Erythroblast (primary cell): ENCODE measurements at regions not wholly inside any gene's neighbourhood (a gene's known extent, or its start where the extent isn't known, plus 50 kb on each side); places are given as distances from the start of the nearest gene placed in this dataset.

Source experiments
- GATA1 ChIP-seq: IDR thresholded peaks from 2 replicates; pipeline ENCODE4 v1.6.1; 2011; ENCODE audit warnings: low read depth, mild to moderate bottlenecking, control low read depth, low read length, moderate library complexity
- POLR2A ChIP-seq: IDR thresholded peaks from 2 replicates; pipeline ENCODE4 v1.6.1; 2011; ENCODE audit warnings: mild to moderate bottlenecking, low read length

- TF ChIP-seq POLR2A (no peak), GATA1 (no peak)
Measured at GRCh38 chrX:131816551-131817136, 206.5 kb upstream of the STK26 start.
